ENCODE measurements at regions not wholly inside any gene's neighbourhood (a gene's known extent, or its start where the extent isn't known, plus 50 kb on each side); places are given as distances from the start of the nearest gene placed in this dataset.

- TF ChIP-seq MEF2B (IDR thresholded peaks at IDR 0.05; ENCODE audit: partially characterized antibody, poor library complexity, severe bottlenecking) (peak; percentile 65), RUNX3 (IDR thresholded peaks at IDR 0.05; ENCODE audit: low read length) (peak; percentile 85), BHLHE40 (IDR thresholded peaks at IDR 0.05; ENCODE audit: borderline replicate concordance in 1 of 2, low read depth in 2 of 2, low read length in 1 of 2) (peak in 1 of 2 experiments; percentile 58; a peak in 2 of 4 replicates), ZNF384 (IDR thresholded peaks at IDR 0.05; ENCODE audit: borderline replicate concordance, low read depth, low read length) (no peak), YY1 (IDR thresholded peaks at IDR 0.05; ENCODE audit: low read depth, low read length) (peak; percentile 55; the same call in 1 of the 2 replicates), EED (IDR thresholded peaks at IDR 0.05; ENCODE audit: low read depth) (peak; percentile 84), STAT1 (conservative IDR thresholded peaks at IDR 0.05) (no peak), RAD51 (IDR thresholded peaks at IDR 0.05) (no peak), ZNF274 (IDR thresholded peaks at IDR 0.05; ENCODE audit: insufficient read depth, insufficient read length) (no peak), ZZZ3 (IDR thresholded peaks at IDR 0.05; ENCODE audit: control insufficient read depth, insufficient read length, low read depth) (no peak), PKNOX1 (IDR thresholded peaks at IDR 0.05) (peak; percentile 33; the same call in 1 of the 2 replicates), JUNB (IDR thresholded peaks at IDR 0.05) (no peak; the same call in 1 of the 2 replicates), SP1 (IDR thresholded peaks at IDR 0.05; ENCODE audit: low read depth, low read length) (peak; percentile 32), PBX3 (IDR thresholded peaks at IDR 0.05; ENCODE audit: insufficient replicate concordance, low read depth, low read length) (no peak), DPF2 (IDR thresholded peaks at IDR 0.05) (no peak), ZBED1 (IDR thresholded peaks at IDR 0.05; ENCODE audit: borderline replicate concordance) (no peak), BMI1 (IDR thresholded peaks at IDR 0.05; ENCODE audit: borderline replicate concordance) (no peak), POLR2AphosphoS2 (IDR thresholded peaks at IDR 0.05; ENCODE audit: low read depth, low read length) (no peak)
- TF ChIP-seq, protein P1, sequence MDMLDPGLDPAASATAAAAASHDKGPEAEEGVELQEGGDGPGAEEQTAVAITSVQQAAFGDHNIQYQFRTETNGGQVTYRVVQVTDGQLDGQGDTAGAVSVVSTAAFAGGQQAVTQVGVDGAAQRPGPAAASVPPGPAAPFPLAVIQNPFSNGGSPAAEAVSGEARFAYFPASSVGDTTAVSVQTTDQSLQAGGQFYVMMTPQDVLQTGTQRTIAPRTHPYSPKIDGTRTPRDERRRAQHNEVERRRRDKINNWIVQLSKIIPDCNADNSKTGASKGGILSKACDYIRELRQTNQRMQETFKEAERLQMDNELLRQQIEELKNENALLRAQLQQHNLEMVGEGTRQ (IDR thresholded peaks at IDR 0.05; ENCODE audit: borderline replicate concordance, low read depth, low read length): no peak
- TF ChIP-seq, protein P2, sequence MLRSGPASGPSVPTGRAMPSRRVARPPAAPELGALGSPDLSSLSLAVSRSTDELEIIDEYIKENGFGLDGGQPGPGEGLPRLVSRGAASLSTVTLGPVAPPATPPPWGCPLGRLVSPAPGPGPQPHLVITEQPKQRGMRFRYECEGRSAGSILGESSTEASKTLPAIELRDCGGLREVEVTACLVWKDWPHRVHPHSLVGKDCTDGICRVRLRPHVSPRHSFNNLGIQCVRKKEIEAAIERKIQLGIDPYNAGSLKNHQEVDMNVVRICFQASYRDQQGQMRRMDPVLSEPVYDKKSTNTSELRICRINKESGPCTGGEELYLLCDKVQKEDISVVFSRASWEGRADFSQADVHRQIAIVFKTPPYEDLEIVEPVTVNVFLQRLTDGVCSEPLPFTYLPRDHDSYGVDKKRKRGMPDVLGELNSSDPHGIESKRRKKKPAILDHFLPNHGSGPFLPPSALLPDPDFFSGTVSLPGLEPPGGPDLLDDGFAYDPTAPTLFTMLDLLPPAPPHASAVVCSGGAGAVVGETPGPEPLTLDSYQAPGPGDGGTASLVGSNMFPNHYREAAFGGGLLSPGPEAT (IDR thresholded peaks at IDR 0.05; ENCODE audit: low read depth): 0 out of 2 replicates have a peak, but pooled peaks have one; percentile 24
- TF ChIP-seq, protein P3, sequence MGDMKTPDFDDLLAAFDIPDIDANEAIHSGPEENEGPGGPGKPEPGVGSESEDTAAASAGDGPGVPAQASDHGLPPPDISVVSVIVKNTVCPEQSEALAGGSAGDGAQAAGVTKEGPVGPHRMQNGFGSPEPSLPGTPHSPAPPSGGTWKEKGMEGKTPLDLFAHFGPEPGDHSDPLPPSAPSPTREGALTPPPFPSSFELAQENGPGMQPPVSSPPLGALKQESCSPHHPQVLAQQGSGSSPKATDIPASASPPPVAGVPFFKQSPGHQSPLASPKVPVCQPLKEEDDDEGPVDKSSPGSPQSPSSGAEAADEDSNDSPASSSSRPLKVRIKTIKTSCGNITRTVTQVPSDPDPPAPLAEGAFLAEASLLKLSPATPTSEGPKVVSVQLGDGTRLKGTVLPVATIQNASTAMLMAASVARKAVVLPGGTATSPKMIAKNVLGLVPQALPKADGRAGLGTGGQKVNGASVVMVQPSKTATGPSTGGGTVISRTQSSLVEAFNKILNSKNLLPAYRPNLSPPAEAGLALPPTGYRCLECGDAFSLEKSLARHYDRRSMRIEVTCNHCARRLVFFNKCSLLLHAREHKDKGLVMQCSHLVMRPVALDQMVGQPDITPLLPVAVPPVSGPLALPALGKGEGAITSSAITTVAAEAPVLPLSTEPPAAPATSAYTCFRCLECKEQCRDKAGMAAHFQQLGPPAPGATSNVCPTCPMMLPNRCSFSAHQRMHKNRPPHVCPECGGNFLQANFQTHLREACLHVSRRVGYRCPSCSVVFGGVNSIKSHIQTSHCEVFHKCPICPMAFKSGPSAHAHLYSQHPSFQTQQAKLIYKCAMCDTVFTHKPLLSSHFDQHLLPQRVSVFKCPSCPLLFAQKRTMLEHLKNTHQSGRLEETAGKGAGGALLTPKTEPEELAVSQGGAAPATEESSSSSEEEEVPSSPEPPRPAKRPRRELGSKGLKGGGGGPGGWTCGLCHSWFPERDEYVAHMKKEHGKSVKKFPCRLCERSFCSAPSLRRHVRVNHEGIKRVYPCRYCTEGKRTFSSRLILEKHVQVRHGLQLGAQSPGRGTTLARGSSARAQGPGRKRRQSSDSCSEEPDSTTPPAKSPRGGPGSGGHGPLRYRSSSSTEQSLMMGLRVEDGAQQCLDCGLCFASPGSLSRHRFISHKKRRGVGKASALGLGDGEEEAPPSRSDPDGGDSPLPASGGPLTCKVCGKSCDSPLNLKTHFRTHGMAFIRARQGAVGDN (IDR thresholded peaks at IDR 0.05): peak; percentile 46; the same call in 1 of the 2 replicates
These were observed 140.6 kb upstream of the SAMSN1 start (continued) for GRCh38 chr21:14686466-14687267.
